ENCODE measurements at regions not wholly inside any gene's neighbourhood (a gene's known extent, or its start where the extent isn't known, plus 50 kb on each side); places are given as distances from the start of the nearest gene placed in this dataset.

- no peak for DNase-seq (ENCODE audit: low read depth, low spot score)
These were observed 119.4 kb downstream of the MRPS6 start for GRCh38 chr21:34192646-34193285.

- DNase-seq (ENCODE audit: low read depth, low spot score), result no peak
These were observed 122.0 kb downstream of the MRPS6 start for GRCh38 chr21:34195335-34195734.

GRCh38 chr21:34196996-34197395, 123.6 kb downstream of the MRPS6 start:
- DNase-seq (ENCODE audit: low read depth, low spot score), result no peak

GRCh38 chr21:34197561-34197960, 124.2 kb downstream of the MRPS6 start:
- no peak for DNase-seq (ENCODE audit: low read depth, low spot score)

GRCh38 chr21:34198231-34199120, 125.1 kb downstream of the MRPS6 start:
- DNase-seq (ENCODE audit: low read depth, low spot score), result no peak

- no peak for DNase-seq (ENCODE audit: low read depth, low spot score)
These were observed 125.9 kb downstream of the MRPS6 start for GRCh38 chr21:34199121-34199910.

- no peak for DNase-seq (ENCODE audit: low read depth, low spot score)
These were observed 127.0 kb downstream of the MRPS6 start for GRCh38 chr21:34200288-34200905.

- no peak for DNase-seq (ENCODE audit: low read depth, low spot score)
These were observed 127.6 kb downstream of the MRPS6 start for GRCh38 chr21:34201001-34201400.

GRCh38 chr21:34201481-34201858, 128.1 kb downstream of the MRPS6 start:
- no peak for DNase-seq (ENCODE audit: low read depth, low spot score)

GRCh38 chr21:34202553-34203372, 129.4 kb downstream of the MRPS6 start:
- DNase-seq (ENCODE audit: low read depth, low spot score), result peak; percentile 33

- no peak for DNase-seq (ENCODE audit: low read depth, low spot score)
These were observed 130.6 kb downstream of the MRPS6 start for GRCh38 chr21:34203851-34204420.

GRCh38 chr21:34204481-34205439, 131.4 kb downstream of the MRPS6 start:
- DNase-seq (ENCODE audit: low read depth, low spot score), result peak; percentile 38

- DNase-seq (ENCODE audit: low read depth, low spot score), result no peak
These were observed 132.6 kb downstream of the MRPS6 start for GRCh38 chr21:34205811-34206571.

GRCh38 chr21:34213959-34214358, 140.6 kb downstream of the MRPS6 start:
- no peak for DNase-seq (ENCODE audit: low read depth, low spot score)

- DNase-seq (ENCODE audit: low read depth, low spot score), result no peak
These were observed 142.1 kb downstream of the MRPS6 start for GRCh38 chr21:34215501-34215900.

- no peak for DNase-seq (ENCODE audit: low read depth, low spot score)
These were observed 142.7 kb downstream of the MRPS6 start for GRCh38 chr21:34215911-34216717.

GRCh38 chr21:34216718-34217032, 143.3 kb downstream of the MRPS6 start:
- no peak for DNase-seq (ENCODE audit: low read depth, low spot score)

- DNase-seq (ENCODE audit: low read depth, low spot score), result no peak
These were observed 143.9 kb downstream of the MRPS6 start for GRCh38 chr21:34217263-34217662.
